ENCODE measurements at regions not wholly inside any gene's neighbourhood (a gene's known extent, or its start where the extent isn't known, plus 50 kb on each side); places are given as distances from the start of the nearest gene placed in this dataset.

DNA sequence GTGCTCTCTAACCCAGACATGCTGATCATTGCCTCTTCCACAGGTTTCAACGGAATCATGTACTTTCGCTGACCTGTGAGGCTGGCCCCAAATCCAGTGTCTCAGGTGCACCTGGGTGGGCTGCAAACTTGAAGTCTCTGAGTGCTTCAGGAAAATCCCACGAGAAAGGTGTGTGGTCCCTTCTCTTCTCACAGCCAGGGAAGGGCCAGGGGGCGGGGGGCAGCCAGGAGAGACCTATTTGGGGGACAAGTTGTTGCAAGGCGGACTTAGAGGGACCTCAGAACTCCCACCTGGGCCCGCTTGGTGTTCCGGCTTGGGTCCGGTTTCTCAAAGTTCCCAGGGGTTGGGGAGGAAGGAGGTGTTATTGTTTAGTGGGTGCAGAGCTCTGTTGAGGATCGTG lies 80.0 kb downstream of the HMX1 start:
- TF ChIP-seq YY1 (IDR thresholded peaks at IDR 0.05; ENCODE audit: low read depth, low read length) (no peak), FOS (IDR thresholded peaks at IDR 0.05; ENCODE audit: borderline replicate concordance, extremely low read depth, insufficient read length) (no peak), CTCF (IDR thresholded peaks at IDR 0.05 in 2 of 3, conservative IDR thresholded peaks at IDR 0.05 in 1 of 3; ENCODE audit: control insufficient read depth in 2 of 3, extremely low read depth in 1 of 3, insufficient read depth in 1 of 3, low read depth in 3 of 3, low read length in 3 of 3) (no peak), ZBTB33 (IDR thresholded peaks at IDR 0.05) (no peak)
